ENCODE measurements at regions not wholly inside any gene's neighbourhood (a gene's known extent, or its start where the extent isn't known, plus 50 kb on each side); places are given as distances from the start of the nearest gene placed in this dataset.

DNA sequence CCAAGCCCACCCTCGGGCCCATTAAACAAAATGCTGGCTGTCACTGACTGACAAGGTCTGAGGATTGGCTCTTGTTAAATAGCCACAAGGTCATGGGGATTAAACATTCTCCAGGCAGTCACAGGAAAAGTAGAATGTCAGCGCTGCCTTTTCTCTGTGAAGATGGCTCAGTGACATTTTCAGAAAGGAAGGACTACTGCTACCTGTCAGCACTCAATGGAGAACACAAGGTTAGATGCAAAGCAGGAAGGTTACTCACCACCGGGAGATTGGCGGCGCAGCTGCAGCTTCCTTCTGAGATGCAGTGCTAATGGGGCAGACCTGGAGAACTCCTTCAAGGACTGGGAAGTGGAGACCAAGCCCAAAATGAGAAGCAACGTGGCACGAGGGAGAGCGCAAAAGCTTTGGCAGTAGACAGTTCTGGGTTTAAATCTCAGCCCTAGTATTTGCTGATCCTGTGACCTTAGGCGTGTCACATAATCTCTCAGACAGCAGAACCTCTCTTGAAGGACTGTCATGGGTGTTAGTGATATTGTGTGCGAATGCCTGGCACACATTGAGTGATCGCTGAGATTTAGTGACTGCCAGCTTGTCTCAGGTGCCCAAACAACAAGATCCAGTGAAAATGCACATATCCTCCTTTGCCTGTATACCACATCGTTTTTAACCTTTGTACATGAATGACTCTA, 213.1 kb upstream of the BOD1L1 start:
- DNase-seq: no peak
- Histone ChIP-seq H2AFZ (ENCODE audit: insufficient read depth, low read length, poor library complexity) (no peak overlapping the region), H2BK120ac (ENCODE audit: insufficient read depth, low read length, poor library complexity) (no peak overlapping the region), H3K36me3 (ENCODE audit: control insufficient read depth in 1 of 2, insufficient read depth in 2 of 2, low read length in 2 of 2) (no peaks in the 10 kb centered on the region), H3K14ac (ENCODE audit: low read length) (no peak overlapping the region), H3K79me1 (ENCODE audit: low read length) (no peaks in the 10 kb centered on the region), H4K8ac (ENCODE audit: low read depth, low read length) (no peak overlapping the region), H3K4me3 (ENCODE audit: low read depth, low read length) (no peak overlapping the region), H3K9ac (ENCODE audit: low read length) (no peak overlapping the region), H3K27ac (ENCODE audit: low read depth, low read length) (no peak overlapping the region), H3K23ac (ENCODE audit: low read length) (no peak overlapping the region), H3K4me2 (ENCODE audit: low read length) (no peak overlapping the region), H3K79me2 (ENCODE audit: control insufficient read depth, insufficient read depth, low read length, poor library complexity) (no peaks in the 10 kb centered on the region), H2BK12ac (ENCODE audit: low read length) (no peak overlapping the region), H3K4me1 (ENCODE audit: control insufficient read depth in 1 of 2, insufficient read depth in 2 of 2, low read length in 2 of 2) (no peaks in the 10 kb centered on the region), H3K9me3 (ENCODE audit: insufficient read depth, low read depth, low read length) (no peaks in the 10 kb centered on the region), H4K91ac (ENCODE audit: low read depth, low read length) (no peak overlapping the region), H3K4ac (ENCODE audit: low read depth, low read length) (no peak overlapping the region), H2AK5ac (ENCODE audit: low read length) (no peak overlapping the region), H3K27me3 (ENCODE audit: insufficient read depth, low read length) (no peaks in the 10 kb centered on the region), H3K18ac (ENCODE audit: low read length) (no peak overlapping the region), H2BK5ac (ENCODE audit: low read depth, low read length, poor library complexity) (no peak overlapping the region), H4K12ac (ENCODE audit: low read depth, low read length) (no peak overlapping the region)
- no CpG with 5 or more reads among the region's 12 CpGs for WGBS (ENCODE audit: extremely low coverage, insufficient coverage, insufficient read length)

DNA sequence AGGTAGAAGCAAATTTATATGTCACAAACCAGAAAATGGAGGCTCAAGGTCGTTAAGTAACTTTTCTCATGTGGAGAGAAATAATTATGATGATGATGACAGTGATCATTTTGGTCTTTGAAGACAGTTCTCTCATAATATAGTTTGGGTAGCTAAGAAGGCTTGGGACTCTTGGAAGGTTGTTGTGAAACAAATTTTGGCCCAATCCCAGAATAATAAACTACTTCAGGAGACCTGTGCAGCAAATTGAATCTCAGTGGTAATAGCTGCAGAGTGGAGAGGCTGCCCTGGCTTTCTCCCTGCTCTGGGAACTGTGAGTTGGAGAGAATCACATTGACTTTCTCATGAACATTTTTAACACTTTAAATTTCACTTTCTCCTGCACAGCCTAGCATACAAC, 217.2 kb upstream of the BOD1L1 start:
- Histone ChIP-seq H3K79me2 (ENCODE audit: control insufficient read depth, insufficient read depth, low read length, poor library complexity) (no peaks in the 10 kb centered on the region), H3K27me3 (ENCODE audit: insufficient read depth, low read length) (no peaks in the 10 kb centered on the region), H3K4ac (ENCODE audit: low read depth, low read length) (no peak overlapping the region), H2BK120ac (ENCODE audit: insufficient read depth, low read length, poor library complexity) (no peak overlapping the region), H3K23ac (ENCODE audit: low read length) (no peak overlapping the region), H4K8ac (ENCODE audit: low read depth, low read length) (no peak overlapping the region), H4K12ac (ENCODE audit: low read depth, low read length) (no peak overlapping the region), H4K91ac (ENCODE audit: low read depth, low read length) (no peak overlapping the region), H3K4me3 (ENCODE audit: low read depth, low read length) (no peak overlapping the region), H3K18ac (ENCODE audit: low read length) (no peak overlapping the region), H3K14ac (ENCODE audit: low read length) (no peak overlapping the region), H3K27ac (ENCODE audit: low read depth, low read length) (no peak overlapping the region), H3K9me3 (ENCODE audit: insufficient read depth, low read depth, low read length) (no peaks in the 10 kb centered on the region), H2AFZ (ENCODE audit: insufficient read depth, low read length, poor library complexity) (no peak overlapping the region), H3K36me3 (ENCODE audit: control insufficient read depth in 1 of 2, insufficient read depth in 2 of 2, low read length in 2 of 2) (no peaks in the 10 kb centered on the region), H3K4me2 (ENCODE audit: low read length) (no peak overlapping the region), H3K9ac (ENCODE audit: low read length) (no peak overlapping the region), H3K4me1 (ENCODE audit: control insufficient read depth in 1 of 2, insufficient read depth in 2 of 2, low read length in 2 of 2) (no peaks in the 10 kb centered on the region), H2BK5ac (ENCODE audit: low read depth, low read length, poor library complexity) (no peak overlapping the region), H2BK12ac (ENCODE audit: low read length) (no peak overlapping the region), H2AK5ac (ENCODE audit: low read length) (no peak overlapping the region), H3K79me1 (ENCODE audit: low read length) (no peaks in the 10 kb centered on the region)
- no peak for DNase-seq
- no CpG with 5 or more reads among the region's 1 CpG for WGBS (ENCODE audit: extremely low coverage, insufficient coverage, insufficient read length)

DNA sequence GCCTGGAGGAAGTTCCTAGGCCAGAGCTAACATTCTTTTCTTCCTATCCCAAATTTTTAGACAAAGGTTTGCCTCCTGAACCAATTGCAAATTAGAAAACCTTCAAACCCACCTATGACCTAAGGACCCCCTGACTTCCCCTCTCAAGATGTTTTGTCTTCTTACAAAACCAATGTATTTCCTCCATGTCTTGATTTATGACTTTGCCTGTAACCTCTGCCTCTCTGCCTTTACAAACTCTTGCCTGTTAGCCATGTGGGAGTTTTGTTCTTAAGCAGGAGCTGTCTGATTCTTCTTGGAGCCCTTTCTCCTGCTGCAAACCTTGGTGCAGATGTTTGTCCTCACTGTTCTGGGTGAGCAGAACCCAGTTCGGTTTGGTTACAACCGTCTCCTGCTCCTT, 222.3 kb upstream of the BOD1L1 start:
- Histone ChIP-seq H2AK5ac (ENCODE audit: low read length) (no peak overlapping the region), H3K23ac (ENCODE audit: low read length) (no peak overlapping the region), H2AFZ (ENCODE audit: insufficient read depth, low read length, poor library complexity) (no peak overlapping the region), H3K9ac (ENCODE audit: low read length) (no peak overlapping the region), H3K4me3 (ENCODE audit: low read depth, low read length) (no peak overlapping the region), H3K9me3 (ENCODE audit: insufficient read depth, low read depth, low read length) (no peaks in the 10 kb centered on the region), H3K4me2 (ENCODE audit: low read length) (no peak overlapping the region), H2BK12ac (ENCODE audit: low read length) (no peak overlapping the region), H3K18ac (ENCODE audit: low read length) (no peak overlapping the region), H3K27me3 (ENCODE audit: insufficient read depth, low read length) (no peaks in the 10 kb centered on the region), H3K14ac (ENCODE audit: low read length) (no peak overlapping the region), H2BK5ac (ENCODE audit: low read depth, low read length, poor library complexity) (no peak overlapping the region), H4K8ac (ENCODE audit: low read depth, low read length) (no peak overlapping the region), H4K91ac (ENCODE audit: low read depth, low read length) (no peak overlapping the region), H3K79me2 (ENCODE audit: control insufficient read depth, insufficient read depth, low read length, poor library complexity) (no peaks in the 10 kb centered on the region), H3K79me1 (ENCODE audit: low read length) (no peaks in the 10 kb centered on the region), H3K4ac (ENCODE audit: low read depth, low read length) (no peak overlapping the region), H4K12ac (ENCODE audit: low read depth, low read length) (no peak overlapping the region), H2BK120ac (ENCODE audit: insufficient read depth, low read length, poor library complexity) (no peak overlapping the region), H3K4me1 (ENCODE audit: control insufficient read depth in 1 of 2, insufficient read depth in 2 of 2, low read length in 2 of 2) (no peaks in the 10 kb centered on the region), H3K27ac (ENCODE audit: low read depth, low read length) (no peak overlapping the region), H3K36me3 (ENCODE audit: control insufficient read depth in 1 of 2, insufficient read depth in 2 of 2, low read length in 2 of 2) (no peaks in the 10 kb centered on the region)
- no peak for DNase-seq
- WGBS (ENCODE audit: extremely low coverage, insufficient coverage, insufficient read length): no CpG with 5 or more reads among the region's 2 CpGs

DNA sequence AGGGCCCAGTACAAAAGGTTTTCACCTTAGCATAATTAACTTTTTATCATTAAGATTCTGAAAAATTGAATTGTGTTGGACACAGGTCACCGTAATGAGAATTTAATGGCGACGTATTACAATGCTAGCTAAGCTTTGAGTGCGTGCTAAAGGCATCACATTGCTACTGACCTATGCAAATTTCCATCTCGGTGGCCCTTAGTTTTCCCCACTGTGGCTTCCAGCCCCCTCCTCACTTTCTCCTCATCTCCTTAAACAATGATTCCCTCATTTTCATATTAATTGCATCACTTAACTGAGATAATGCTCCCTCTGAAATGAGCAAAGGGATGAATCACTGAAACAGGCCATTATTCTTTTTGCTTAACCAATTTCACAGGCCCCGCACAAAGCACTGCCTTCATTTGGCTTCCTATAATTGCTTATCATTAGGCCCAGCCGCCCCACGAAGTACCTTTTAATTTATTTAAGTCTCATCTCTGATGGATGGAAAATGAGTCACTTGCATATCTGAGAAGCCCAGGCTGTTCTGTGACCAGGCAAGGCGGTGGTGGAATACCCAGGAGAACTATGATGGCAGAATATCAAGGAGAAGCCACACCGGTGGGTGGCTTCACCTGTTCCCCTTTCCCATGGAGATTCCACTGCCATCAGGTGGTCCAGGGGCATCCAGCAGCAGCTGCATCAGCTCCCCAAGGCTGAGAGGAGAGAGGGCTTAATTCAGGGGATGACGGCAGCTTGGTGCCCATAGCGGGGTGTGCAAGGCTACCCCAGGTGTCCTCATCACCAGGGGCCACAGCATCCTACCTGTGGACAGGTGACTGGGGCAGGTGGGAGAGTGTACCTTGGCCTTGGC, 223.8 kb upstream of the BOD1L1 start:
- H4K91ac ChIP-seq (ENCODE audit: low read depth, low read length): no peak overlapping the region
- H3K4me2 ChIP-seq (ENCODE audit: low read length): no peak overlapping the region
- H3K9ac ChIP-seq (ENCODE audit: low read length): no peak overlapping the region
- no peak overlapping the region for H3K23ac ChIP-seq (ENCODE audit: low read length)
- no peaks in the 10 kb centered on the region for H3K9me3 ChIP-seq (ENCODE audit: insufficient read depth, low read depth, low read length)
- no peak overlapping the region for H2AFZ ChIP-seq (ENCODE audit: insufficient read depth, low read length, poor library complexity)
- no peak overlapping the region for H2BK5ac ChIP-seq (ENCODE audit: low read depth, low read length, poor library complexity)
- H2AK5ac ChIP-seq (ENCODE audit: low read length): no peak overlapping the region
- H3K36me3 ChIP-seq (ENCODE audit: control insufficient read depth in 1 of 2, insufficient read depth in 2 of 2, low read length in 2 of 2): no peaks in the 10 kb centered on the region
- H3K4me3 ChIP-seq (ENCODE audit: low read depth, low read length): no peak overlapping the region
- no peak overlapping the region for H2BK120ac ChIP-seq (ENCODE audit: insufficient read depth, low read length, poor library complexity)
- H3K27ac ChIP-seq (ENCODE audit: low read depth, low read length): no peak overlapping the region
- H3K79me1 ChIP-seq (ENCODE audit: low read length): no peaks in the 10 kb centered on the region
- WGBS (ENCODE audit: extremely low coverage, insufficient coverage, insufficient read length): no CpG with 5 or more reads among the region's 12 CpGs
- no peak overlapping the region for H3K18ac ChIP-seq (ENCODE audit: low read length)
- H3K27me3 ChIP-seq (ENCODE audit: insufficient read depth, low read length): no peaks in the 10 kb centered on the region
- no peak overlapping the region for H3K14ac ChIP-seq (ENCODE audit: low read length)
- DNase-seq: no peak
- H3K4ac ChIP-seq (ENCODE audit: low read depth, low read length): no peak overlapping the region
- H3K4me1 ChIP-seq (ENCODE audit: control insufficient read depth in 1 of 2, insufficient read depth in 2 of 2, low read length in 2 of 2): no peaks in the 10 kb centered on the region
- no peak overlapping the region for H2BK12ac ChIP-seq (ENCODE audit: low read length)
- no peak overlapping the region for H4K12ac ChIP-seq (ENCODE audit: low read depth, low read length)
- no peaks in the 10 kb centered on the region for H3K79me2 ChIP-seq (ENCODE audit: control insufficient read depth, insufficient read depth, low read length, poor library complexity)
- no peak overlapping the region for H4K8ac ChIP-seq (ENCODE audit: low read depth, low read length)

Data from trophoblast cell (in vitro differentiated cells and primary cell).